ENCODE measurements at regions not wholly inside any gene's neighbourhood (a gene's known extent, or its start where the extent isn't known, plus 50 kb on each side); places are given as distances from the start of the nearest gene placed in this dataset.

DNA sequence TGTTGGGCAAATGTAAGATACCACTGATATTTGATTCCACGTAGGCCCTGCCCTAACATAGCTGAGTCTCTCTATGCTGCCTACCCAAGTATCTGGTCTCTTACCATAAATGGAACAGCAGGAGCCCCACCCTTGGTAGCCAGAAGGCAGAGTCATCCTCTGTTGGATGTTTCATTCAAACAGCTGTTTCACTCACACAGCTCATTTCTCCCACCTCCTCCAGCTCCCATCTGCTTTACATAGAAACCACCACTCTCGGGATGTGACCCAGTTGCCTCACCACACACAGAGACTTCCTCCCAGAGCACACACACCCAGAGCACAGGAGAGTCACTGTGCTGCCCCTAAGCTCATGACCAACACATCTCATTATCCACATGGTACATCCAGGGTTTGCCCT is 165.3 kb downstream of the TMEM167A start:
- H3K36me3 ChIP-seq, result no peaks in the 10 kb centered on the region
- intact Hi-C loops (cut with DNase I; ENCODE audit: low total_unique reads), result no loop called here
- DNase-seq, result no peak
- TF ChIP-seq POLR2AphosphoS5 (IDR thresholded peaks at IDR 0.05) (no peak), POLR2A (IDR thresholded peaks at IDR 0.05) (no peak), CTCF (IDR thresholded peaks at IDR 0.05 in 8 of 11, conservative IDR thresholded peaks at IDR 0.05 in 3 of 11) (no peak)
- 47 to 77% (median 66%) methylated on average over 2 of the region's 2 CpGs for WGBS, 5 donors
- H3K27ac ChIP-seq, result no peak overlapping the region
- H3K27me3 ChIP-seq (replicated peaks in 1 of 7), result no peaks in the 10 kb centered on the region
- H3K4me1 ChIP-seq, result no peaks in the 10 kb centered on the region
- peaks cover 0 to 23% (median 21%) of the 10 kb centered on the region in 8 donors for H3K9me3 ChIP-seq
- no peak overlapping the region for H3K4me3 ChIP-seq

DNA sequence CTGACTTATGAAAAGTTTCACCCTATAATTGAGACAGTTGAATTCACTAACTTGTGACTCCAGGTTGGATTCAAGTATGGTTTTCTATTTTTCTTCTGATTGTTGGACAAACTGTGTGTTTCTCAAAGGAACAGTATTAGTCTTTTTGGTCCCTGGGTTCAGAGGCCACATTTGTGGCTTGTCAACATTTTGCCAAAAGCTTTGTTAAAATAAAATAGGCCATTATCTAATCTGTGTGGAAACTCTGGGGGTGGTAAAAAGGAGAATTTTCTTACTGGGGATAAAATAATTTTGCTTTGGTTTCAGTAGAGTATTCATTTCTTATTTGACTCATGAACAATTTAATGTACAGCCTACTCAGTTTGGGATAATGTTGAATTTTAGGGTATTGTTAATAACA is 166.3 kb downstream of the TMEM167A start:
- H3K36me3 ChIP-seq, result no peaks in the 10 kb centered on the region
- intact Hi-C loops (cut with DNase I; ENCODE audit: low total_unique reads), result no loop called here
- no peak overlapping the region for H3K4me3 ChIP-seq
- TF ChIP-seq CTCF (IDR thresholded peaks at IDR 0.05 in 8 of 11, conservative IDR thresholded peaks at IDR 0.05 in 3 of 11) (no peak), POLR2A (IDR thresholded peaks at IDR 0.05) (no peak), POLR2AphosphoS5 (IDR thresholded peaks at IDR 0.05) (no peak)
- DNase-seq, result no peak
- no peaks in the 10 kb centered on the region for H3K4me1 ChIP-seq
- no peak overlapping the region for H3K27ac ChIP-seq
- no peaks in the 10 kb centered on the region for H3K27me3 ChIP-seq (replicated peaks in 1 of 7)
- peaks cover 0 to 13% (median 11%) of the 10 kb centered on the region in 8 donors for H3K9me3 ChIP-seq

GRCh38 chr5:82910491-82910890 is 166.7 kb downstream of the TMEM167A start:
- Histone ChIP-seq H3K9me3 (peaks cover 0 to 9% (median 7%) of the 10 kb centered on the region in 8 donors), H3K27ac (no peak overlapping the region), H3K36me3 (no peaks in the 10 kb centered on the region), H3K4me1 (no peaks in the 10 kb centered on the region), H3K4me3 (no peak overlapping the region), H3K27me3 (replicated peaks in 1 of 7) (no peaks in the 10 kb centered on the region)
- WGBS, 5 donors, result 66 to 80% (median 79%) methylated on average over 2 of the region's 2 CpGs
- no peak for DNase-seq
- intact Hi-C loops (cut with DNase I; ENCODE audit: low total_unique reads), result no loop called here
- TF ChIP-seq CTCF (IDR thresholded peaks at IDR 0.05 in 8 of 11, conservative IDR thresholded peaks at IDR 0.05 in 3 of 11) (no peak), POLR2AphosphoS5 (IDR thresholded peaks at IDR 0.05) (no peak), POLR2A (IDR thresholded peaks at IDR 0.05) (no peak)

DNA sequence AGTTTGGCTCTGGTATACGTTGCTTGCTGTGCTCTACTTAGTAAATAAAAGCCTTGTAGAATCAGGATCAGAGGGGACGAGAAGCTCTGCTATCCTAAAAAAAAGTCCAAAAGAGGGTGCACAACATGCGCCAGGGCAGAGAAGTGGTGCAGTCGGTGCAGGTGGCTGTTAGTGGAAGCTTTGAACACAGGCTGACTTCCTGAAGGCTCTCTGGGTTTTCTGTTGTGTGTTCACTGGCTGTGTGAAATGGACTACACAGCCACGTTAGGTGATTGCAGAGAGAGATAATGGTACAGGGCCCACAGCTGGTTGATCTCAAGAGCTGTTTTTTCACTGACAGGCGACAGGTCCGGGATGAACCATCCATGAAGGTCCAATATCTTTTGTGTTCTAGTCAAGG is 167.4 kb downstream of the TMEM167A start:
- H3K27me3 ChIP-seq (replicated peaks in 1 of 7), result no peaks in the 10 kb centered on the region
- no peak overlapping the region for H3K4me3 ChIP-seq
- 68 to 80% (median 77%) methylated on average over 7 of the region's 7 CpGs for WGBS, 5 donors
- peaks cover 0 to 3% (median 0%) of the 10 kb centered on the region in 8 donors for H3K9me3 ChIP-seq
- no peaks in the 10 kb centered on the region for H3K36me3 ChIP-seq
- H3K27ac ChIP-seq, result no peak overlapping the region
- TF ChIP-seq POLR2A (IDR thresholded peaks at IDR 0.05), result no peak
- TF ChIP-seq POLR2AphosphoS5 (IDR thresholded peaks at IDR 0.05), result no peak
- TF ChIP-seq CTCF (IDR thresholded peaks at IDR 0.05 in 8 of 11, conservative IDR thresholded peaks at IDR 0.05 in 3 of 11), result no peak
- intact Hi-C loops (cut with DNase I; ENCODE audit: low total_unique reads), result no loop called here
- no peaks in the 10 kb centered on the region for H3K4me1 ChIP-seq
- no peak for DNase-seq
